OCI-M1 (cell line): ENCODE measurements at regions not wholly inside any gene's neighbourhood (a gene's known extent, or its start where the extent isn't known, plus 50 kb on each side); places are given as distances from the start of the nearest gene placed in this dataset.
A peak's percentile ranks its signal among the peaks of the same experiment; 100 is the strongest.

Source experiments
- DNase-seq: peaks from one replicate; lab custom pipeline; 2025; lab: John Stamatoyannopoulos, UW

GRCh38 chr16:47970291-47970931 lies 185.4 kb downstream of the ABCC12 start:
- DNase-seq: peak; percentile 27

- no peak for DNase-seq
Measured at GRCh38 chr16:47967374-47967773, 188.4 kb downstream of the ABCC12 start.

GRCh38 chr16:47966325-47966724 lies 189.5 kb downstream of the ABCC12 start:
- no peak for DNase-seq

GRCh38 chr16:47965439-47965838 lies 190.4 kb downstream of the ABCC12 start:
- DNase-seq: no peak

- DNase-seq: no peak
Measured at GRCh38 chr16:47958726-47959125, 197.1 kb downstream of the ABCC12 start.

- no peak for DNase-seq
Measured at GRCh38 chr16:47956916-47957315, 198.9 kb downstream of the ABCC12 start.

GRCh38 chr16:47949714-47950113 lies 206.1 kb downstream of the ABCC12 start:
- no peak for DNase-seq

GRCh38 chr16:47949276-47949675 lies 206.5 kb downstream of the ABCC12 start:
- DNase-seq: no peak

GRCh38 chr16:47947723-47948122 lies 208.1 kb downstream of the ABCC12 start:
- no peak for DNase-seq

GRCh38 chr16:47946092-47946491 lies 209.7 kb downstream of the ABCC12 start:
- DNase-seq: no peak

- DNase-seq: no peak
Measured at GRCh38 chr16:47944589-47944988, 211.2 kb downstream of the ABCC12 start.

GRCh38 chr16:47943235-47943634 lies 212.6 kb downstream of the ABCC12 start:
- DNase-seq: no peak

GRCh38 chr16:47940466-47940865 lies 215.3 kb downstream of the ABCC12 start:
- DNase-seq: no peak

GRCh38 chr16:47939680-47940079 lies 216.1 kb downstream of the ABCC12 start:
- no peak for DNase-seq

GRCh38 chr16:47938272-47938671 lies 217.5 kb downstream of the ABCC12 start:
- DNase-seq: no peak

GRCh38 chr16:47928008-47928407 lies 227.8 kb downstream of the ABCC12 start:
- DNase-seq: peak; percentile 6

GRCh38 chr16:47927330-47927729 lies 228.5 kb downstream of the ABCC12 start:
- DNase-seq: no peak

- DNase-seq: no peak
Measured at GRCh38 chr16:47925811-47926460, 229.9 kb downstream of the ABCC12 start.

- DNase-seq: no peak
Measured at GRCh38 chr16:47924950-47925349, 230.8 kb downstream of the ABCC12 start.

- DNase-seq: no peak
Measured at GRCh38 chr16:47921535-47921934, 234.3 kb downstream of the ABCC12 start.

- DNase-seq: no peak
Measured at GRCh38 chr16:47920709-47921108, 235.1 kb downstream of the ABCC12 start.

GRCh38 chr16:47917118-47917517 lies 238.7 kb downstream of the ABCC12 start:
- no peak for DNase-seq

- DNase-seq: no peak
Measured at GRCh38 chr16:47916266-47916665, 239.5 kb downstream of the ABCC12 start.

- DNase-seq: no peak
Measured at GRCh38 chr16:47907109-47907508, 248.7 kb downstream of the ABCC12 start.
